Liver (tissue), 8 donors: ENCODE measurements at regions not wholly inside any gene's neighbourhood (a gene's known extent, or its start where the extent isn't known, plus 50 kb on each side); places are given as distances from the start of the nearest gene placed in this dataset.

Experiments
- DNase-seq: peaks from one replicate; pipeline ENCODE4 v3.0.0-alpha.2; 2017; ENCODE audit warnings: low spot score
- H3K27ac ChIP-seq, 2 donors: one replicate each; pipeline ENCODE4 v1.7.0; 2013; ENCODE audit warnings: inconsistent platforms in 2 of 2, low read length in 2 of 2, control low read depth in 1 of 2, low read depth in 1 of 2, mild to moderate bottlenecking in 1 of 2
- H3K27me3 ChIP-seq, 4 donors: one replicate each; pipeline versions ENCODE4 v1.6.1 to v1.7.0; 2013; ENCODE audit warnings: low read length in 3 of 4, inconsistent platforms in 1 of 4, mild to moderate bottlenecking in 1 of 4, moderate library complexity in 1 of 4; ENCODE audit not compliant: control insufficient read depth in 4 of 4, insufficient read depth in 4 of 4
- H3K36me3 ChIP-seq, 4 donors: one replicate each; pipeline versions ENCODE4 v1.6.1 to v1.7.0; 2013; ENCODE audit warnings: low read length in 3 of 4, mild to moderate bottlenecking in 3 of 4, low read depth in 1 of 4, moderate library complexity in 1 of 4; ENCODE audit not compliant: control insufficient read depth in 4 of 4, insufficient read depth in 3 of 4
- H3K4me1 ChIP-seq, 4 donors: one replicate each; pipeline versions ENCODE4 v1.6.1 to v1.7.0; 2013; ENCODE audit warnings: low read length in 3 of 4, mild to moderate bottlenecking in 3 of 4, moderate library complexity in 1 of 4; ENCODE audit not compliant: control insufficient read depth in 4 of 4, insufficient read depth in 4 of 4
- H3K4me3 ChIP-seq, 3 donors: one replicate each; pipeline versions ENCODE4 v1.6.1 to v1.7.0; 2013; ENCODE audit warnings: low read length in 3 of 3, control low read depth in 1 of 3, low read depth in 1 of 3, mild to moderate bottlenecking in 1 of 3
- H3K9ac ChIP-seq, 2 donors: one replicate each; pipeline ENCODE4 v1.7.0; 2013; ENCODE audit warnings: low read length in 2 of 2, mild to moderate bottlenecking in 2 of 2, moderate library complexity in 2 of 2, control low read depth in 1 of 2, low read depth in 1 of 2
- H3K9me3 ChIP-seq, 4 donors: one replicate each; pipeline versions ENCODE4 v1.6.1 to v1.7.0; 2013; ENCODE audit warnings: low read length in 3 of 4; ENCODE audit not compliant: control insufficient read depth in 4 of 4
- EGR1 ChIP-seq, 2 donors: IDR thresholded peaks; 2 replicates each; pipeline ENCODE4 v1.6.1; 2016 to 2018; ENCODE audit warnings: antibody characterized with exemption in 2 of 2, low read depth in 2 of 2
- FOXA1 ChIP-seq: IDR thresholded peaks from 2 replicates; pipeline ENCODE4 v1.6.1; 2016; ENCODE audit warnings: antibody characterized with exemption
- FOXA2 ChIP-seq: IDR thresholded peaks from 2 replicates; pipeline ENCODE4 v1.6.1; 2016; ENCODE audit warnings: antibody characterized with exemption
- GABPA ChIP-seq, 2 donors: IDR thresholded peaks in 1 of 2; conservative IDR thresholded peaks in 1 of 2; 2 replicates each; pipeline ENCODE4 v1.6.1; 2016; ENCODE audit warnings: antibody characterized with exemption in 2 of 2, mild to moderate bottlenecking in 1 of 2, moderate library complexity in 1 of 2
- HNF4A ChIP-seq, 2 donors: conservative IDR thresholded peaks; 2 replicates each; pipeline ENCODE4 v1.6.1; 2016; ENCODE audit warnings: antibody characterized with exemption in 2 of 2, mild to moderate bottlenecking in 2 of 2
- HNF4G ChIP-seq: IDR thresholded peaks from 2 replicates; pipeline ENCODE4 v1.6.1; 2016; ENCODE audit warnings: antibody characterized with exemption
- NR2F2 ChIP-seq: IDR thresholded peaks from 2 replicates; pipeline ENCODE4 v1.6.1; 2016; ENCODE audit warnings: antibody characterized with exemption
- RAD21 ChIP-seq, 2 donors: IDR thresholded peaks; 2 replicates each; pipeline ENCODE4 v1.6.1; 2016; ENCODE audit warnings: antibody characterized with exemption in 2 of 2, mild to moderate bottlenecking in 2 of 2
- RXRA ChIP-seq, 2 donors: IDR thresholded peaks; 2 replicates each; pipeline ENCODE4 v1.6.1; 2017 to 2018; ENCODE audit warnings: antibody characterized with exemption in 2 of 2, mild to moderate bottlenecking in 1 of 2
- SP1 ChIP-seq: IDR thresholded peaks from 2 replicates; pipeline ENCODE4 v1.6.1; 2018; ENCODE audit warnings: antibody characterized with exemption, mild to moderate bottlenecking
- TAF1 ChIP-seq: conservative IDR thresholded peaks from 2 replicates; pipeline ENCODE4 v1.6.1; 2016; ENCODE audit warnings: antibody characterized with exemption, mild to moderate bottlenecking
- YY1 ChIP-seq: IDR thresholded peaks from 2 replicates; pipeline ENCODE4 v1.6.1; 2016; ENCODE audit warnings: antibody characterized with exemption, mild to moderate bottlenecking
- WGBS: extraction: QIAGEN DNeasy Blood & Tissue Kit; methylation state at CpG from one replicate; pipeline ENCODE4 v1.1.7; 2013; 5-methylcytosine and 5-hydroxymethylcytosine counted together
- TF ChIP-seq, protein P1 (sequence below): IDR thresholded peaks from 2 replicates; pipeline ENCODE4 v1.6.1; 2016; ENCODE audit warnings: antibody characterized with exemption
- TF ChIP-seq, protein P2 (sequence below): IDR thresholded peaks from 2 replicates; pipeline ENCODE4 v1.6.1; 2016; ENCODE audit warnings: antibody characterized with exemption, mild to moderate bottlenecking
- TF ChIP-seq, protein P3 (sequence below): IDR thresholded peaks from 2 replicates; pipeline ENCODE4 v1.6.1; 2016; ENCODE audit warnings: antibody characterized with exemption
- TF ChIP-seq, protein P4 (sequence below): IDR thresholded peaks from 2 replicates; pipeline ENCODE4 v1.6.1; 2016; ENCODE audit warnings: antibody characterized with exemption
- TF ChIP-seq, protein P5 (sequence below): fragments of 150-350 bp; IDR thresholded peaks from 2 replicates; pipeline ENCODE4 v1.5.1; 2017; ENCODE audit warnings: improper control_type of control experiment, low read depth, low read length; ENCODE audit not compliant: missing input control
- donor health status: healthy.
- donor health status: healthy.
- donor health status: healthy.
- donor health status: healthy.
- donor health status: healthy.

DNA sequence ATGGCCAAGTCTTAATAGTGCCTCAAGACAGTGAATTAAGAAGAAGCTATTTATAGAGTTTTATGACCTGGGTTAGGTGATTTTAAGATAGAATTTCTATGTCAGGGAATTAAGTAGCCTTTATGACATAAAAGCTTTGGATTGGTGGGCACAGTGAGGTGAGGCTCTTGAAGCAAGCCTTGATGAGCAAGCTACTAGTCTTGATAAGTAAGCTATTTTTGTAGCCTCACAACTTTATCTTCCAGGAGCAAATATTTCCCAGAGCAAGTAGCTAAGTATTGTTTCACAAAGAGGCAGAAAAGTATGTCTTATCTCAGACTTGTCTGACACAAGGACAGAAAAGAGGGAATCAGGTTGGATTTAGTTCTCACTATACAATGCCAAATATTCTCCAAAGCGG, 491.7 kb upstream of the RASGRP1 start:
- DNase-seq = no peak
- TF ChIP-seq, protein P1, sequence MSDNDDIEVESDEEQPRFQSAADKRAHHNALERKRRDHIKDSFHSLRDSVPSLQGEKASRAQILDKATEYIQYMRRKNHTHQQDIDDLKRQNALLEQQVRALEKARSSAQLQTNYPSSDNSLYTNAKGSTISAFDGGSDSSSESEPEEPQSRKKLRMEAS = no peak
- TF ChIP-seq EGR1 (IDR thresholded peaks at IDR 0.05; ENCODE audit: low read depth in 2 of 2) (no peak), RXRA (IDR thresholded peaks at IDR 0.05) (no peak), YY1 (no peak), TAF1 (no peak), GABPA (IDR thresholded peaks at IDR 0.05 in 1 of 2, conservative IDR thresholded peaks at IDR 0.05 in 1 of 2) (no peak)
- Histone ChIP-seq H3K4me3 (no peak overlapping the region), H3K4me1 (no peaks in the 10 kb centered on the region), H3K9me3 (no peaks in the 10 kb centered on the region), H3K36me3 (no peaks in the 10 kb centered on the region), H3K9ac (no peak overlapping the region), H3K27me3 (no peaks in the 10 kb centered on the region), H3K27ac (no peak overlapping the region)
- WGBS = 88% methylated on average over 1 of the region's 1 CpG

DNA sequence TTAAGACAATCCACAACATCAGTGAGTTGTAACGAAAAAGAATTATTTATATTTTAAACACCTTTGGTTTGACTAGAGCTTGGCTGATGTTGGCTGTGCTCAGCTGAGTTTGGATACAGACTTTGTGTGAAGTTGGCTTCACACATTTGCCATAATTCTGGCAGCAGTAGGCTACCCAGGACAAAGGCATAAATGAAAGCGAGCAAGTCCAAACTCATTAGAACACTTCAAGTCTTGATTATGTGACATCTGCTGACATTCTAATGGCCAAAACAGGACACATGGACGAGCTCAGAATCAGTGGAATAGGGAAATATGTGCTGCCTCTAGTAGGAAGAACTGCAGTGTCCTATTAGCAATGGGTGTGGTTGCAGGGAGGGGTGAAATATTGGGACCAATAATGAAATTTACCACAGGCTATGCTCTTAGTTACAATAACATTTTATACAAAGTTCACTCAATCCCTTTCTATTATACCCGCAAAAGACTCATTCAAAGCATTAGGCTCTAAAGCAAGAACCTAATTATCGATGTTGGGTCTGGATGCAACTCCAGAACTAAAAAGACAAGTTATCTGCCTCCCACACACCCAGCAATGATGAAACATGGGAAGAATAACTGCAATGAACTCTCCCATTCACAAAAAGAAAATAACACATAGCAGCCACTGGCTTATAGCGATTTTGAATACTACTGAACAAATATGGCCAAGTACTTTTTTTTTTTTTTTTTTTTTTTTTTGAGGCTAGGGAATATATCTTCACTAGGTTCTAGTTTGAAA, 493.9 kb upstream of the RASGRP1 start:
- 84% methylated on average over 6 of the region's 6 CpGs for WGBS
- H3K27me3 ChIP-seq = no peaks in the 10 kb centered on the region
- no peak overlapping the region for H3K4me3 ChIP-seq
- no peaks in the 10 kb centered on the region for H3K9me3 ChIP-seq
- no peak overlapping the region for H3K9ac ChIP-seq
- H3K27ac ChIP-seq = no peak overlapping the region
- TF ChIP-seq EGR1 (IDR thresholded peaks at IDR 0.05; ENCODE audit: low read depth in 2 of 2) = no peak
- TF ChIP-seq NR2F2 = no peak
- TF ChIP-seq HNF4A (conservative IDR thresholded peaks at IDR 0.05) = no peak
- no peak for TF ChIP-seq GABPA (IDR thresholded peaks at IDR 0.05 in 1 of 2, conservative IDR thresholded peaks at IDR 0.05 in 1 of 2)
- no peak for TF ChIP-seq RAD21 (IDR thresholded peaks at IDR 0.05)
- no peak for TF ChIP-seq SP1
- TF ChIP-seq, protein P2, sequence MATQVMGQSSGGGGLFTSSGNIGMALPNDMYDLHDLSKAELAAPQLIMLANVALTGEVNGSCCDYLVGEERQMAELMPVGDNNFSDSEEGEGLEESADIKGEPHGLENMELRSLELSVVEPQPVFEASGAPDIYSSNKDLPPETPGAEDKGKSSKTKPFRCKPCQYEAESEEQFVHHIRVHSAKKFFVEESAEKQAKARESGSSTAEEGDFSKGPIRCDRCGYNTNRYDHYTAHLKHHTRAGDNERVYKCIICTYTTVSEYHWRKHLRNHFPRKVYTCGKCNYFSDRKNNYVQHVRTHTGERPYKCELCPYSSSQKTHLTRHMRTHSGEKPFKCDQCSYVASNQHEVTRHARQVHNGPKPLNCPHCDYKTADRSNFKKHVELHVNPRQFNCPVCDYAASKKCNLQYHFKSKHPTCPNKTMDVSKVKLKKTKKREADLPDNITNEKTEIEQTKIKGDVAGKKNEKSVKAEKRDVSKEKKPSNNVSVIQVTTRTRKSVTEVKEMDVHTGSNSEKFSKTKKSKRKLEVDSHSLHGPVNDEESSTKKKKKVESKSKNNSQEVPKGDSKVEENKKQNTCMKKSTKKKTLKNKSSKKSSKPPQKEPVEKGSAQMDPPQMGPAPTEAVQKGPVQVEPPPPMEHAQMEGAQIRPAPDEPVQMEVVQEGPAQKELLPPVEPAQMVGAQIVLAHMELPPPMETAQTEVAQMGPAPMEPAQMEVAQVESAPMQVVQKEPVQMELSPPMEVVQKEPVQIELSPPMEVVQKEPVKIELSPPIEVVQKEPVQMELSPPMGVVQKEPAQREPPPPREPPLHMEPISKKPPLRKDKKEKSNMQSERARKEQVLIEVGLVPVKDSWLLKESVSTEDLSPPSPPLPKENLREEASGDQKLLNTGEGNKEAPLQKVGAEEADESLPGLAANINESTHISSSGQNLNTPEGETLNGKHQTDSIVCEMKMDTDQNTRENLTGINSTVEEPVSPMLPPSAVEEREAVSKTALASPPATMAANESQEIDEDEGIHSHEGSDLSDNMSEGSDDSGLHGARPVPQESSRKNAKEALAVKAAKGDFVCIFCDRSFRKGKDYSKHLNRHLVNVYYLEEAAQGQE = no peak
- TF ChIP-seq, protein P1 = no peak
- no peak for TF ChIP-seq HNF4G
- TF ChIP-seq, protein P3, sequence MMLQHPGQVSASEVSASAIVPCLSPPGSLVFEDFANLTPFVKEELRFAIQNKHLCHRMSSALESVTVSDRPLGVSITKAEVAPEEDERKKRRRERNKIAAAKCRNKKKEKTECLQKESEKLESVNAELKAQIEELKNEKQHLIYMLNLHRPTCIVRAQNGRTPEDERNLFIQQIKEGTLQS = no peak
- TF ChIP-seq RXRA (IDR thresholded peaks at IDR 0.05) = no peak
- TF ChIP-seq, protein P4, sequence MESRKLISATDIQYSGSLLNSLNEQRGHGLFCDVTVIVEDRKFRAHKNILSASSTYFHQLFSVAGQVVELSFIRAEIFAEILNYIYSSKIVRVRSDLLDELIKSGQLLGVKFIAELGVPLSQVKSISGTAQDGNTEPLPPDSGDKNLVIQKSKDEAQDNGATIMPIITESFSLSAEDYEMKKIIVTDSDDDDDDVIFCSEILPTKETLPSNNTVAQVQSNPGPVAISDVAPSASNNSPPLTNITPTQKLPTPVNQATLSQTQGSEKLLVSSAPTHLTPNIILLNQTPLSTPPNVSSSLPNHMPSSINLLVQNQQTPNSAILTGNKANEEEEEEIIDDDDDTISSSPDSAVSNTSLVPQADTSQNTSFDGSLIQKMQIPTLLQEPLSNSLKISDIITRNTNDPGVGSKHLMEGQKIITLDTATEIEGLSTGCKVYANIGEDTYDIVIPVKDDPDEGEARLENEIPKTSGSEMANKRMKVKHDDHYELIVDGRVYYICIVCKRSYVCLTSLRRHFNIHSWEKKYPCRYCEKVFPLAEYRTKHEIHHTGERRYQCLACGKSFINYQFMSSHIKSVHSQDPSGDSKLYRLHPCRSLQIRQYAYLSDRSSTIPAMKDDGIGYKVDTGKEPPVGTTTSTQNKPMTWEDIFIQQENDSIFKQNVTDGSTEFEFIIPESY = no peak
- TF ChIP-seq, protein P5, sequence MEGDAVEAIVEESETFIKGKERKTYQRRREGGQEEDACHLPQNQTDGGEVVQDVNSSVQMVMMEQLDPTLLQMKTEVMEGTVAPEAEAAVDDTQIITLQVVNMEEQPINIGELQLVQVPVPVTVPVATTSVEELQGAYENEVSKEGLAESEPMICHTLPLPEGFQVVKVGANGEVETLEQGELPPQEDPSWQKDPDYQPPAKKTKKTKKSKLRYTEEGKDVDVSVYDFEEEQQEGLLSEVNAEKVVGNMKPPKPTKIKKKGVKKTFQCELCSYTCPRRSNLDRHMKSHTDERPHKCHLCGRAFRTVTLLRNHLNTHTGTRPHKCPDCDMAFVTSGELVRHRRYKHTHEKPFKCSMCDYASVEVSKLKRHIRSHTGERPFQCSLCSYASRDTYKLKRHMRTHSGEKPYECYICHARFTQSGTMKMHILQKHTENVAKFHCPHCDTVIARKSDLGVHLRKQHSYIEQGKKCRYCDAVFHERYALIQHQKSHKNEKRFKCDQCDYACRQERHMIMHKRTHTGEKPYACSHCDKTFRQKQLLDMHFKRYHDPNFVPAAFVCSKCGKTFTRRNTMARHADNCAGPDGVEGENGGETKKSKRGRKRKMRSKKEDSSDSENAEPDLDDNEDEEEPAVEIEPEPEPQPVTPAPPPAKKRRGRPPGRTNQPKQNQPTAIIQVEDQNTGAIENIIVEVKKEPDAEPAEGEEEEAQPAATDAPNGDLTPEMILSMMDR = no peak
- no peak for TF ChIP-seq FOXA2
- no peak for TF ChIP-seq YY1
- TF ChIP-seq FOXA1 = no peak
- no peaks in the 10 kb centered on the region for H3K4me1 ChIP-seq
- no peak for DNase-seq
- no peaks in the 10 kb centered on the region for H3K36me3 ChIP-seq
